SK-N-SH (cell line): ENCODE measurements at regions not wholly inside any gene's neighbourhood (a gene's known extent, or its start where the extent isn't known, plus 50 kb on each side); places are given as distances from the start of the nearest gene placed in this dataset.

Source experiments
- CTCF ChIA-PET: fragments of 300-600, 350-600 bp; formaldehyde crosslinking; extraction: SDS; loops from one replicate; lab custom pipeline; 2021; lab: Yijun Ruan, JAX
- POLR2A ChIA-PET: fragments of 350-600 bp; sonication (Branson Sonifier 250); formaldehyde crosslinking; extraction: SDS; loops from one replicate; lab custom pipeline; 2020; ENCODE audit warnings: antibody characterized with exemption, inconsistent platforms; lab: Yijun Ruan, JAX
- DNase-seq: peaks from one replicate; pipeline ENCODE4 v3.0.0; 2012
- H2AFZ ChIP-seq: fragments of 200-600 bp; sonication (generic); 2 replicates; pipeline ENCODE4 v1.8.1; 2016; ENCODE audit warnings: antibody characterized with exemption, mild to moderate bottlenecking, low read depth
- H3F3A ChIP-seq: fragments of 200-600 bp; sonication (generic); replicated peaks from 2 replicates; pipeline ENCODE3; 2016; ENCODE audit warnings: antibody characterized with exemption, mild to moderate bottlenecking; ENCODE audit not compliant: insufficient read depth
- H3K27ac ChIP-seq, 2 experiments: fragments of 200-500 bp in 1 of 2; fragments of 200-600 bp in 1 of 2; sonication (Bioruptor generic) in 1 of 2; sonication (generic), shearing (Covaris generic) in 1 of 2; 2 replicates each; pipeline versions ENCODE4 v1.5.1 to v1.6.1; 2014 to 2016; ENCODE audit warnings: low read depth in 2 of 2, inconsistent platforms in 1 of 2, low read length in 1 of 2, mild to moderate bottlenecking in 1 of 2, mixed read lengths in 1 of 2
- H3K27me3 ChIP-seq: fragments of 200-600 bp; sonication (generic), shearing (Covaris generic); 2 replicates; pipeline ENCODE4 v1.6.1; 2016; ENCODE audit warnings: mixed run types; ENCODE audit not compliant: insufficient read depth
- H3K36me3 ChIP-seq, 2 experiments: fragments of 200-500 bp in 1 of 2; fragments of 200-600 bp in 1 of 2; sonication (Bioruptor generic) in 1 of 2; sonication (generic) in 1 of 2; replicated peaks in 1 of 2; 2 replicates each; pipeline versions ENCODE3 to v1.5.1; 2014 to 2016; ENCODE audit warnings: low read length in 1 of 2, mild to moderate bottlenecking in 1 of 2; ENCODE audit not compliant: insufficient read depth in 2 of 2, control insufficient read depth in 1 of 2
- H3K4me1 ChIP-seq, 2 experiments: fragments of 200-500 bp in 1 of 2; fragments of 200-600 bp in 1 of 2; sonication (Bioruptor generic) in 1 of 2; sonication (generic), shearing (Covaris generic) in 1 of 2; 2 replicates each; pipeline versions ENCODE4 v1.5.1 to v1.6.1; 2014 to 2016; ENCODE audit warnings: low read depth in 1 of 2, low read length in 1 of 2, mixed run types in 1 of 2; ENCODE audit not compliant: insufficient read depth in 2 of 2, control insufficient read depth in 1 of 2
- H3K4me2 ChIP-seq: fragments of 200-600 bp; sonication (generic), shearing (Covaris generic); 2 replicates; pipeline ENCODE4 v1.6.1; 2017; ENCODE audit warnings: mixed run types
- H3K4me3 ChIP-seq, 2 experiments: fragments of 200-500 bp in 1 of 2; fragments of 200-600 bp in 1 of 2; sonication (Bioruptor generic) in 1 of 2; sonication (generic), shearing (Covaris generic) in 1 of 2; 2 replicates each; pipeline versions ENCODE4 v1.5.1 to v1.8.1; 2014 to 2016; ENCODE audit warnings: low read depth in 2 of 2, inconsistent platforms in 1 of 2, low read length in 1 of 2, mild to moderate bottlenecking in 1 of 2, mixed read lengths in 1 of 2, moderate library complexity in 1 of 2
- H3K79me2 ChIP-seq: fragments of 200-600 bp; sonication (generic); 2 replicates; pipeline ENCODE4 v1.8.1; 2017; ENCODE audit warnings: mild to moderate bottlenecking; ENCODE audit not compliant: insufficient read depth
- H3K9ac ChIP-seq: fragments of 200-600 bp; sonication (generic); 2 replicates; pipeline ENCODE4 v1.6.1; 2017; ENCODE audit warnings: mixed run types
- H3K9me2 ChIP-seq: fragments of 200-600 bp; sonication (generic); 2 replicates; pipeline ENCODE4 v1.6.1; 2017; ENCODE audit warnings: mixed run types
- H3K9me3 ChIP-seq: fragments of 200-600 bp; sonication (generic); 2 replicates; pipeline ENCODE4 v1.6.1; 2017; ENCODE audit warnings: mixed run types, mild to moderate bottlenecking, moderate library complexity
- H4K20me1 ChIP-seq: fragments of 200-600 bp; sonication (generic); 2 replicates; pipeline ENCODE4 v1.6.1; 2017; ENCODE audit warnings: mild to moderate bottlenecking, mixed run types; ENCODE audit not compliant: insufficient read depth
- CTCF ChIP-seq: fragments of 200-600 bp; sonication (generic); IDR thresholded peaks from 2 replicates; pipeline ENCODE4 v1.6.1; 2017; ENCODE audit warnings: antibody characterized with exemption, mild to moderate bottlenecking, moderate library complexity
- EP300 ChIP-seq, 2 experiments: IDR thresholded peaks; 2 replicates each; pipeline versions ENCODE4 v1.4.0 to v1.6.1; 2012; ENCODE audit warnings: borderline replicate concordance in 1 of 2, low read depth in 1 of 2, low read length in 1 of 2
- FOXJ3 ChIP-seq: sonication (generic); formaldehyde crosslinking; IDR thresholded peaks from 2 replicates; pipeline ENCODE4 v1.5.1; 2020; ENCODE audit warnings: mild to moderate bottlenecking, missing genetic modification reagents
- JUND ChIP-seq: IDR thresholded peaks from 2 replicates; pipeline ENCODE4 v1.4.0; 2012
- MAX ChIP-seq: IDR thresholded peaks from 2 replicates; pipeline ENCODE4 v1.4.0; 2012; ENCODE audit warnings: low read depth
- MEF2A ChIP-seq: IDR thresholded peaks from 2 replicates; pipeline ENCODE4 v1.4.0; 2012; ENCODE audit warnings: low read depth, borderline replicate concordance
- MXI1 ChIP-seq: IDR thresholded peaks from 2 replicates; pipeline ENCODE4 v1.6.1; 2012; ENCODE audit warnings: mild to moderate bottlenecking, low read depth, low read length, improper control_type of control experiment
- NFIC ChIP-seq: IDR thresholded peaks from 2 replicates; pipeline ENCODE4 v1.4.0; 2012; ENCODE audit warnings: borderline replicate concordance
- NRF1 ChIP-seq: IDR thresholded peaks from 2 replicates; pipeline ENCODE4 v1.6.1; 2012; ENCODE audit warnings: low read depth, mild to moderate bottlenecking, low read length
- POLR2AphosphoS5 ChIP-seq: IDR thresholded peaks from 2 replicates; pipeline ENCODE4 v1.6.1; 2012; ENCODE audit warnings: low read depth, low read length
- RAD21 ChIP-seq: IDR thresholded peaks from 2 replicates; pipeline ENCODE4 v1.6.1; 2012; ENCODE audit warnings: mild to moderate bottlenecking, low read length
- REST ChIP-seq: IDR thresholded peaks from 2 replicates; pipeline ENCODE4 v1.6.1; 2012; ENCODE audit warnings: mild to moderate bottlenecking, low read depth, low read length, moderate library complexity
- RFX5 ChIP-seq: IDR thresholded peaks from 2 replicates; pipeline ENCODE4 v1.6.1; 2012; ENCODE audit warnings: mild to moderate bottlenecking, improper control_type of control experiment, low read length
- SMC3 ChIP-seq: IDR thresholded peaks from 2 replicates; pipeline ENCODE4 v1.6.1; 2012; ENCODE audit warnings: low read depth, low read length, improper control_type of control experiment
- TEAD4 ChIP-seq: IDR thresholded peaks from 2 replicates; pipeline ENCODE4 v1.4.0; 2012; ENCODE audit warnings: mild to moderate bottlenecking, borderline replicate concordance; ENCODE audit not compliant: insufficient read depth
- USF2 ChIP-seq: fragments of 150-350 bp; IDR thresholded peaks from 2 replicates; pipeline ENCODE4 v1.6.1; 2017; ENCODE audit warnings: antibody characterized with exemption, low read length, low read depth, borderline replicate concordance
- ZBTB33 ChIP-seq: IDR thresholded peaks from 2 replicates; pipeline ENCODE4 v1.4.0; 2012; ENCODE audit warnings: low read depth, borderline replicate concordance
- WGBS: methylation state at CpG from one replicate; pipeline ENCODE4 v1.1.6; 2017; ENCODE audit warnings: low lambda C conversion rate; 5-methylcytosine and 5-hydroxymethylcytosine counted together

GRCh38 chr12:124168016-124168786, 126.7 kb upstream of the RFLNA start:
- Histone ChIP-seq H4K20me1 (no peaks in the 10 kb centered on the region), H3F3A (no peaks in the 10 kb centered on the region), H3K9me2 (no peaks in the 10 kb centered on the region), H2AFZ (no peak overlapping the region), H3K4me3 (no peak overlapping the region), H3K9me3 (no peaks in the 10 kb centered on the region), H3K27me3 (no peaks in the 10 kb centered on the region), H3K79me2 (no peaks in the 10 kb centered on the region), H3K9ac (no peak overlapping the region), H3K4me1 (peaks cover 0 to 5% of the 10 kb centered on the region in 2 experiments; a peak in 1 of 4 replicates), H3K36me3 (no peaks in the 10 kb centered on the region), H3K27ac (no peak overlapping the region), H3K4me2 (no peak overlapping the region)
- no peak for DNase-seq
- ChIA-PET POLR2A (no interaction called here), CTCF (no interaction called here)
- TF ChIP-seq EP300 (IDR thresholded peaks at IDR 0.05; ENCODE audit: borderline replicate concordance in 1 of 2, low read depth in 1 of 2, low read length in 1 of 2), result no peak
- 56% methylated on average over 8 of the region's 8 CpGs for WGBS

GRCh38 chr12:124169577-124170284, 125.2 kb upstream of the RFLNA start:
- Histone ChIP-seq H4K20me1 (no peaks in the 10 kb centered on the region), H3K9me3 (no peaks in the 10 kb centered on the region), H3K27ac (no peak overlapping the region), H3K27me3 (no peaks in the 10 kb centered on the region; the same call in 1 of the 2 replicates), H3K9ac (no peak overlapping the region), H3K4me1 (peaks cover 0 to 5% of the 10 kb centered on the region in 2 experiments; a peak in 1 of 4 replicates), H3F3A (no peaks in the 10 kb centered on the region), H3K79me2 (no peaks in the 10 kb centered on the region), H3K9me2 (no peaks in the 10 kb centered on the region), H3K4me2 (no peak overlapping the region), H3K4me3 (no peak overlapping the region), H2AFZ (no peak overlapping the region), H3K36me3 (no peaks in the 10 kb centered on the region)
- no peak for DNase-seq
- TF ChIP-seq NFIC, result no peak
- no peak for TF ChIP-seq MXI1
- TF ChIP-seq JUND, result no peak
- TF ChIP-seq MAX, result no peak
- TF ChIP-seq TEAD4, result no peak
- no peak for TF ChIP-seq FOXJ3 (CRISPR knock-in tag)
- TF ChIP-seq SMC3, result no peak
- no peak for TF ChIP-seq ZBTB33
- no peak for TF ChIP-seq REST
- no peak for TF ChIP-seq RAD21
- TF ChIP-seq MEF2A, result no peak
- no peak for TF ChIP-seq NRF1
- TF ChIP-seq CTCF, result no peak
- no peak for TF ChIP-seq RFX5
- no peak for TF ChIP-seq USF2
- no peak for TF ChIP-seq POLR2AphosphoS5
- WGBS, result 15% methylated on average over 4 of the region's 4 CpGs
- POLR2A ChIA-PET, result no interaction called here
- CTCF ChIA-PET, result interaction anchor here (0.6 kb wide), 1 partner anchor 107 kb away, joined by 3 read pairs; no protein-coding TSS in a partner anchor
